ENCODE measurements at regions not wholly inside any gene's neighbourhood (a gene's known extent, or its start where the extent isn't known, plus 50 kb on each side); places are given as distances from the start of the nearest gene placed in this dataset.

- no peak for ATAC-seq (ENCODE audit: low read depth)
- no peaks in the 10 kb centered on the region for H3K36me3 ChIP-seq (ENCODE audit: low read depth)
- no peak for TF ChIP-seq CTCF (IDR thresholded peaks at IDR 0.05; ENCODE audit: poor library complexity, severe bottlenecking)
- no peak for DNase-seq (ENCODE audit: low spot score)
- peaks cover 4% of the 10 kb centered on the region for H3K9me3 ChIP-seq (ENCODE audit: severe bottlenecking)
- H3K4me3 ChIP-seq (ENCODE audit: severe bottlenecking): no peak overlapping the region
- no peaks in the 10 kb centered on the region for H3K27me3 ChIP-seq (ENCODE audit: insufficient read depth, poor library complexity, severe bottlenecking)
- H3K27ac ChIP-seq (ENCODE audit: poor library complexity, severe bottlenecking): no peak overlapping the region
- H3K4me1 ChIP-seq (ENCODE audit: insufficient read depth, poor library complexity, severe bottlenecking): no peaks in the 10 kb centered on the region
Observed at GRCh38 chr16:65861131-65861731, 505.3 kb upstream of the CDH5 start.

GRCh38 chr16:65855171-65856145 lies 511.0 kb upstream of the CDH5 start:
- TF ChIP-seq CTCF (IDR thresholded peaks at IDR 0.05; ENCODE audit: poor library complexity, severe bottlenecking): no peak
- ATAC-seq (ENCODE audit: low read depth) (no peak), DNase-seq (ENCODE audit: low spot score) (no peak)
- no peaks in the 10 kb centered on the region for H3K9me3 ChIP-seq (ENCODE audit: severe bottlenecking)
- H3K27me3 ChIP-seq (ENCODE audit: insufficient read depth, poor library complexity, severe bottlenecking): no peaks in the 10 kb centered on the region
- H3K4me3 ChIP-seq (ENCODE audit: severe bottlenecking): no peak overlapping the region
- no peaks in the 10 kb centered on the region for H3K4me1 ChIP-seq (ENCODE audit: insufficient read depth, poor library complexity, severe bottlenecking)
- no peak overlapping the region for H3K27ac ChIP-seq (ENCODE audit: poor library complexity, severe bottlenecking)
- H3K36me3 ChIP-seq (ENCODE audit: low read depth): no peaks in the 10 kb centered on the region

GRCh38 chr16:65846210-65846602 lies 520.3 kb upstream of the CDH5 start:
- Histone ChIP-seq H3K36me3 (ENCODE audit: low read depth) (no peaks in the 10 kb centered on the region), H3K4me3 (ENCODE audit: severe bottlenecking) (no peak overlapping the region), H3K27ac (ENCODE audit: poor library complexity, severe bottlenecking) (no peak overlapping the region), H3K9me3 (ENCODE audit: severe bottlenecking) (no peaks in the 10 kb centered on the region), H3K27me3 (ENCODE audit: insufficient read depth, poor library complexity, severe bottlenecking) (no peaks in the 10 kb centered on the region), H3K4me1 (ENCODE audit: insufficient read depth, poor library complexity, severe bottlenecking) (peaks cover 5% of the 10 kb centered on the region)
- no peak for TF ChIP-seq CTCF (IDR thresholded peaks at IDR 0.05; ENCODE audit: poor library complexity, severe bottlenecking)
- no peak for DNase-seq (ENCODE audit: low spot score)
- peak; percentile 19; the same call in 1 of the 3 replicates for ATAC-seq (ENCODE audit: low read depth)

GRCh38 chr16:65845466-65846209 lies 520.9 kb upstream of the CDH5 start:
- H3K27me3 ChIP-seq (ENCODE audit: insufficient read depth, poor library complexity, severe bottlenecking): no peaks in the 10 kb centered on the region
- H3K4me1 ChIP-seq (ENCODE audit: insufficient read depth, poor library complexity, severe bottlenecking): peaks cover 5% of the 10 kb centered on the region
- no peaks in the 10 kb centered on the region for H3K36me3 ChIP-seq (ENCODE audit: low read depth)
- ATAC-seq (ENCODE audit: low read depth) (peak; percentile 44; the same call in 2 of the 3 replicates), DNase-seq (ENCODE audit: low spot score) (no peak)
- no peaks in the 10 kb centered on the region for H3K9me3 ChIP-seq (ENCODE audit: severe bottlenecking)
- no peak overlapping the region for H3K4me3 ChIP-seq (ENCODE audit: severe bottlenecking)
- TF ChIP-seq CTCF (IDR thresholded peaks at IDR 0.05; ENCODE audit: poor library complexity, severe bottlenecking): no peak
- H3K27ac ChIP-seq (ENCODE audit: poor library complexity, severe bottlenecking): no peak overlapping the region
